ENCODE measurements at regions not wholly inside any gene's neighbourhood (a gene's known extent, or its start where the extent isn't known, plus 50 kb on each side); places are given as distances from the start of the nearest gene placed in this dataset.

- H3K27ac ChIP-seq (ENCODE audit: low read depth, low read length) = no peak overlapping the region
- POLR2A ChIA-PET = no interaction called here
- H3K27me3 ChIP-seq (ENCODE audit: insufficient read depth, low read length, poor library complexity, severe bottlenecking) = no peaks in the 10 kb centered on the region
- H3K9me3 ChIP-seq (ENCODE audit: low read length) = no peaks in the 10 kb centered on the region
- H3K4me1 ChIP-seq (ENCODE audit: insufficient read depth, low read length) = no peaks in the 10 kb centered on the region
- Mint-ChIP-seq H3K9me3 (peaks cover 0 to 29% (median 0%) of the 10 kb centered on the region in 5 donors), H3K27me3 (no peaks in the 10 kb centered on the region), H3K4me1 (no peaks in the 10 kb centered on the region), H3K27ac (no peak overlapping the region), H3K4me3 (no peak overlapping the region), H3K36me3 (peaks cover 0 to 2% (median 0%) of the 10 kb centered on the region in 3 donors)
- H3K36me3 ChIP-seq (ENCODE audit: insufficient read depth, low read length) = no peaks in the 10 kb centered on the region
- no peak for DNase-seq
- CTCF ChIA-PET = no interaction called here
- no peak overlapping the region for H3K4me3 ChIP-seq (ENCODE audit: low read length)
Observed at GRCh38 chr7:19575909-19576557, 132.8 kb downstream of the POLR1F start.

DNA sequence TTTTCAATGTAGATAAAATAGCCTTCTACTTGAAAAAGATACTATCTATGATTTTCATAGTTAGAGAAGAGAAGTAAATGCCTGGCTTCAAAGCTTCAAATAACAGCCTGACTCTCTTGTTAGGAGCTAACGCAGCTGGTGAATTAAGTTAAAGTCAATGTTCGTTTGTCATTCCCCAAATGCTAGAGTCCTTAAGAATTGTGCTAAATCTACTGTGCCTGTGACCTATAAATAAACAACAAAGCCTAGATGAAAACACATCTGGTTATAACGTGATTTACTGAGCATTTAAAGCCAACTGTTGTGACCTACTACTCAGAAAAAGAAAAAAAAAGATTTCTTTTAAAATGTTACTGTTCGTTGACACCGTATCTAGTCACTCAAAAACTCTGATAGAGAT, 134.7 kb downstream of the POLR1F start:
- POLR2A ChIA-PET = no interaction called here
- Histone ChIP-seq H3K9me3 (ENCODE audit: low read length) (no peaks in the 10 kb centered on the region), H3K27ac (ENCODE audit: low read depth, low read length) (no peak overlapping the region), H3K4me3 (ENCODE audit: low read length) (no peak overlapping the region), H3K27me3 (ENCODE audit: insufficient read depth, low read length, poor library complexity, severe bottlenecking) (no peaks in the 10 kb centered on the region), H3K4me1 (ENCODE audit: insufficient read depth, low read length) (no peaks in the 10 kb centered on the region), H3K36me3 (ENCODE audit: insufficient read depth, low read length) (no peaks in the 10 kb centered on the region)
- Mint-ChIP-seq H3K4me3 (no peak overlapping the region), H3K36me3 (peaks cover 0 to 2% (median 0%) of the 10 kb centered on the region in 3 donors), H3K9me3 (peaks cover 0 to 26% (median 1%) of the 10 kb centered on the region in 5 donors), H3K27ac (no peak overlapping the region), H3K27me3 (no peaks in the 10 kb centered on the region), H3K4me1 (no peaks in the 10 kb centered on the region)
- CTCF ChIA-PET = no interaction called here
- DNase-seq = no peak

DNA sequence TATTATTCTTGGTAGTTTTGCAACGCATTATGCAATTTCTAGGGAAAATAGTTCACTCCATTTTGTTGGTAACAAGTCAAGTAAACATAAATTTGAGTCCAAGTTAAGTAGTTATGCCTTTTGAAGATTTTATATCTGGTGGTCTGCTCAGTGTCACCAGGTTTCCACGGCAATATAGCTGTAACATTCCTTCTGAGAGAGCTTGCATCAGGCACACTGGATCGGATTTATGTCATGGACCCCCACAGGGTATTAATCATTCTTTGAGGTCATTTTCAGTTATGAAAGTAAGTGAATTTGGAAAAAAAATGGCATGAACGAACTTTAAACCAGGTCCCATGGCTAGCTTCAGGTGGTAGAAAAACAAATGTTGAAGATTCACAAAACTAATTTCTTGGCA, 136.3 kb downstream of the POLR1F start:
- CTCF ChIA-PET = no interaction called here
- H3K4me1 Mint-ChIP-seq = no peaks in the 10 kb centered on the region
- H3K9me3 Mint-ChIP-seq = peaks cover 0 to 29% (median 1%) of the 10 kb centered on the region in 5 donors
- H3K9me3 ChIP-seq (ENCODE audit: low read length) = no peaks in the 10 kb centered on the region
- no peaks in the 10 kb centered on the region for H3K36me3 ChIP-seq (ENCODE audit: insufficient read depth, low read length)
- no peaks in the 10 kb centered on the region for H3K27me3 ChIP-seq (ENCODE audit: insufficient read depth, low read length, poor library complexity, severe bottlenecking)
- DNase-seq = no peak
- no peak overlapping the region for H3K27ac ChIP-seq (ENCODE audit: low read depth, low read length)
- H3K4me3 Mint-ChIP-seq = no peak overlapping the region
- no peak overlapping the region for H3K4me3 ChIP-seq (ENCODE audit: low read length)
- peaks cover 0 to 2% (median 0%) of the 10 kb centered on the region in 3 donors for H3K36me3 Mint-ChIP-seq
- no peaks in the 10 kb centered on the region for H3K27me3 Mint-ChIP-seq
- no peaks in the 10 kb centered on the region for H3K4me1 ChIP-seq (ENCODE audit: insufficient read depth, low read length)
- no peak overlapping the region for H3K27ac Mint-ChIP-seq
- POLR2A ChIA-PET = no interaction called here

- no peak overlapping the region for H3K27ac Mint-ChIP-seq
- no peak overlapping the region for H3K4me3 ChIP-seq (ENCODE audit: low read length)
- no peaks in the 10 kb centered on the region for H3K36me3 ChIP-seq (ENCODE audit: insufficient read depth, low read length)
- POLR2A ChIA-PET = no interaction called here
- H3K9me3 ChIP-seq (ENCODE audit: low read length) = no peaks in the 10 kb centered on the region
- no peaks in the 10 kb centered on the region for H3K4me1 ChIP-seq (ENCODE audit: insufficient read depth, low read length)
- H3K27ac ChIP-seq (ENCODE audit: low read depth, low read length) = no peak overlapping the region
- H3K36me3 Mint-ChIP-seq = no peaks in the 10 kb centered on the region
- no peaks in the 10 kb centered on the region for H3K27me3 Mint-ChIP-seq
- H3K27me3 ChIP-seq (ENCODE audit: insufficient read depth, low read length, poor library complexity, severe bottlenecking) = no peaks in the 10 kb centered on the region
- no peak overlapping the region for H3K4me3 Mint-ChIP-seq
- CTCF ChIA-PET = no interaction called here
- no peaks in the 10 kb centered on the region for H3K4me1 Mint-ChIP-seq
- peaks cover 0 to 17% (median 0%) of the 10 kb centered on the region in 5 donors for H3K9me3 Mint-ChIP-seq
- DNase-seq = no peak
Observed at GRCh38 chr7:19567011-19567410, 141.8 kb downstream of the POLR1F start.

DNA sequence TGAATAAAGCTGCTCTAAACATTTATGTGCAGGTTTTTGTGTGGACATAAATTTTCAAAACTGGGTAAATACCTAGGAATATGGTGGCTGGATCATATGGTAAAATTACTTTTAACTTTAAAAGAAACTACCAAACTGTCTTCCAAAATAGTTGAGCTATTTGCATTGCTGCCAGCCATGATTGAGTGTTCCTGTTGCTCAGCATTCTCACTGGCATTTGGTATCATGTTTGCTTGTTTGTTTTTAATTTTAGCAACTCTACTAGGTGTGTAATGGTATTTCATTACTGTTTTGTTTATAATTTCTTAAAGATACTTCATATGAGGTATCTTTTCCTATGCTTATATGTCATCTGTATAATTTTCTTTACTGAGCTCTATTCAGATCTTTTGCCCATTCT, 143.2 kb downstream of the POLR1F start:
- H3K9me3 Mint-ChIP-seq = peaks cover 0 to 19% (median 2%) of the 10 kb centered on the region in 5 donors
- CTCF ChIA-PET = no interaction called here
- H3K9me3 ChIP-seq (ENCODE audit: low read length) = no peaks in the 10 kb centered on the region
- no peak overlapping the region for H3K27ac ChIP-seq (ENCODE audit: low read depth, low read length)
- H3K36me3 ChIP-seq (ENCODE audit: insufficient read depth, low read length) = no peaks in the 10 kb centered on the region
- no peaks in the 10 kb centered on the region for H3K36me3 Mint-ChIP-seq
- POLR2A ChIA-PET = no interaction called here
- H3K4me1 Mint-ChIP-seq = no peaks in the 10 kb centered on the region
- no peaks in the 10 kb centered on the region for H3K27me3 Mint-ChIP-seq
- no peak for DNase-seq
- H3K4me1 ChIP-seq (ENCODE audit: insufficient read depth, low read length) = no peaks in the 10 kb centered on the region
- H3K4me3 Mint-ChIP-seq = no peak overlapping the region
- H3K4me3 ChIP-seq (ENCODE audit: low read length) = no peak overlapping the region
- H3K27me3 ChIP-seq (ENCODE audit: insufficient read depth, low read length, poor library complexity, severe bottlenecking) = no peaks in the 10 kb centered on the region
- H3K27ac Mint-ChIP-seq = no peak overlapping the region

DNA sequence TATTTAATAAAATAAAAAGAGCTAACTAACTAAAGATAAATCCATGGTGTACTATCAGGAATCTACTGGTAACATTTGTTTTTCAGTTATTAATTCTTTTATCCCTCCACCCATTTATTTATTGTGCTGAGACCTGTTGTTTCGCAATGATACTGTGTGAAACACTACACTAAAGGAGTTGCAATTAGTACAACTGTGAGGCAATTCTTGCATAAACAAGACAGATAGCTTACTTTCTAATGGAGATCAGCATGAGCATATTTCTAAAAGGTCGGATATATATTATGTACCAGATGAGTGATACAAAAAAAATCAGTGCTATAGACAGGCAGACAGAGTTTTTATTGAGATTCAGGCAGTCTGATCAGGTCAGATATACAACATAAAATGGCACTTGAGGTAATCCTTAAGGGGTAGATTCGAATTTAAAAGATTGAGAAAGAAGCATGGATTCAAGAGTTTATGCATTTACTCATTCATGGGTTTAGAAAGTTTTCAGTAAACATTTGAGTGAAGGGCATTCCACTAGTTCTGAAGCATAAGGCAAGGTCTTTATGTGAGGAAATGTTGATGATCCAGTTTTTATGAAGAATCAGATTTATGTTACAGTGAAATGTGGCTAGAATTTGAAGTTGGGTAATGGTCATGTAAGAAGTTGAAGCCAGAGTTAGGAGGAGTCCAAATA, 147.6 kb downstream of the POLR1F start:
- Histone ChIP-seq H3K36me3 (ENCODE audit: insufficient read depth, low read length) (no peaks in the 10 kb centered on the region), H3K4me3 (ENCODE audit: low read length) (no peak overlapping the region), H3K9me3 (ENCODE audit: low read length) (no peaks in the 10 kb centered on the region), H3K27ac (ENCODE audit: low read depth, low read length) (no peak overlapping the region), H3K4me1 (ENCODE audit: insufficient read depth, low read length) (no peaks in the 10 kb centered on the region), H3K27me3 (ENCODE audit: insufficient read depth, low read length, poor library complexity, severe bottlenecking) (no peaks in the 10 kb centered on the region)
- H3K27ac Mint-ChIP-seq = no peak overlapping the region
- H3K4me1 Mint-ChIP-seq = no peaks in the 10 kb centered on the region
- ChIA-PET POLR2A (no interaction called here), CTCF (no interaction called here)
- H3K27me3 Mint-ChIP-seq = no peaks in the 10 kb centered on the region
- H3K9me3 Mint-ChIP-seq = peaks cover 0 to 11% (median 3%) of the 10 kb centered on the region in 5 donors
- H3K36me3 Mint-ChIP-seq = no peaks in the 10 kb centered on the region
- DNase-seq = no peak
- no peak overlapping the region for H3K4me3 Mint-ChIP-seq

GRCh38 chr7:19560111-19560883, 148.5 kb downstream of the POLR1F start:
- CTCF ChIA-PET = no interaction called here
- H3K4me1 ChIP-seq (ENCODE audit: insufficient read depth, low read length) = no peaks in the 10 kb centered on the region
- no peaks in the 10 kb centered on the region for H3K9me3 ChIP-seq (ENCODE audit: low read length)
- Mint-ChIP-seq H3K9me3 (peaks cover 0 to 5% (median 3%) of the 10 kb centered on the region in 5 donors), H3K36me3 (no peaks in the 10 kb centered on the region), H3K4me1 (no peaks in the 10 kb centered on the region), H3K4me3 (no peak overlapping the region), H3K27me3 (no peaks in the 10 kb centered on the region), H3K27ac (no peak overlapping the region)
- no peak overlapping the region for H3K4me3 ChIP-seq (ENCODE audit: low read length)
- POLR2A ChIA-PET = no interaction called here
- no peaks in the 10 kb centered on the region for H3K36me3 ChIP-seq (ENCODE audit: insufficient read depth, low read length)
- DNase-seq = no peak
- H3K27me3 ChIP-seq (ENCODE audit: insufficient read depth, low read length, poor library complexity, severe bottlenecking) = no peaks in the 10 kb centered on the region
- H3K27ac ChIP-seq (ENCODE audit: low read depth, low read length) = no peak overlapping the region

DNA sequence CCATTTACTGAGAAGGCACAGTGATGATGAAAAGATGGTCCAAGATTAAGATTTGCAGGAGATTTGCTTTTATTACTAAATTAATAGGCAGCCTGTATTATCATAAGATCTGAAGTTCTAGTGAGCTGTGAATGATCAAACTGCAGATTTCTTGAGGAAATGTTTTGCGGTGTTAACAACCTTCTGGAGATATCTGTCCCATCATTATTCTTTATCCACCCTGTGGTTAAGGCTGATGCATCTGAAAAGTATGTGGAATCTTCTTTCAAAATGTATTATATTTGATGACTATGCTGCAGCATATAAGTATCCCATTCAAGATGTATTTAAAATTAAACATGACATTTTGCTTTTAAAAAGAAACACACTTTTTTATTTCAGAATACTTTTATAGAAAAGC, 150.3 kb downstream of the POLR1F start:
- H3K4me3 Mint-ChIP-seq = no peak overlapping the region
- CTCF ChIA-PET = interaction anchor here (0.6 kb wide), 1 partner anchor 541 kb away, joined by 3 read pairs; no protein-coding TSS in a partner anchor

More for the DNA sequence above, 150.3 kb downstream of the POLR1F start:
- Histone ChIP-seq H3K9me3 (ENCODE audit: low read length) (no peaks in the 10 kb centered on the region), H3K4me1 (ENCODE audit: insufficient read depth, low read length) (no peaks in the 10 kb centered on the region), H3K36me3 (ENCODE audit: insufficient read depth, low read length) (no peaks in the 10 kb centered on the region), H3K4me3 (ENCODE audit: low read length) (no peak overlapping the region), H3K27me3 (ENCODE audit: insufficient read depth, low read length, poor library complexity, severe bottlenecking) (no peaks in the 10 kb centered on the region), H3K27ac (ENCODE audit: low read depth, low read length) (no peak overlapping the region)
- POLR2A ChIA-PET = no interaction called here
- H3K36me3 Mint-ChIP-seq = no peaks in the 10 kb centered on the region
- H3K27me3 Mint-ChIP-seq = no peaks in the 10 kb centered on the region
- H3K4me1 Mint-ChIP-seq = no peaks in the 10 kb centered on the region
- no peak overlapping the region for H3K27ac Mint-ChIP-seq
- DNase-seq = no peak
- H3K9me3 Mint-ChIP-seq = peaks cover 0 to 6% (median 3%) of the 10 kb centered on the region in 5 donors
